SK-N-SH (cell line): ENCODE measurements at regions not wholly inside any gene's neighbourhood (a gene's known extent, or its start where the extent isn't known, plus 50 kb on each side); places are given as distances from the start of the nearest gene placed in this dataset.

Experiments used
- CTCF ChIA-PET: fragments of 300-600, 350-600 bp; formaldehyde crosslinking; extraction: SDS; loops from one replicate; lab custom pipeline; 2021; lab: Yijun Ruan, JAX
- POLR2A ChIA-PET: fragments of 350-600 bp; sonication (Branson Sonifier 250); formaldehyde crosslinking; extraction: SDS; loops from one replicate; lab custom pipeline; 2020; ENCODE audit warnings: antibody characterized with exemption, inconsistent platforms; lab: Yijun Ruan, JAX
- DNase-seq: peaks from one replicate; pipeline ENCODE4 v3.0.0; 2012
- H2AFZ ChIP-seq: fragments of 200-600 bp; sonication (generic); 2 replicates; pipeline ENCODE4 v1.8.1; 2016; ENCODE audit warnings: antibody characterized with exemption, mild to moderate bottlenecking, low read depth
- H3F3A ChIP-seq: fragments of 200-600 bp; sonication (generic); replicated peaks from 2 replicates; pipeline ENCODE3; 2016; ENCODE audit warnings: antibody characterized with exemption, mild to moderate bottlenecking; ENCODE audit not compliant: insufficient read depth
- H3K27ac ChIP-seq, 2 experiments: fragments of 200-500 bp in 1 of 2; fragments of 200-600 bp in 1 of 2; sonication (Bioruptor generic) in 1 of 2; sonication (generic), shearing (Covaris generic) in 1 of 2; 2 replicates each; pipeline versions ENCODE4 v1.5.1 to v1.6.1; 2014 to 2016; ENCODE audit warnings: low read depth in 2 of 2, inconsistent platforms in 1 of 2, low read length in 1 of 2, mild to moderate bottlenecking in 1 of 2, mixed read lengths in 1 of 2
- H3K27me3 ChIP-seq: fragments of 200-600 bp; sonication (generic), shearing (Covaris generic); 2 replicates; pipeline ENCODE4 v1.6.1; 2016; ENCODE audit warnings: mixed run types; ENCODE audit not compliant: insufficient read depth
- H3K36me3 ChIP-seq, 2 experiments: fragments of 200-500 bp in 1 of 2; fragments of 200-600 bp in 1 of 2; sonication (Bioruptor generic) in 1 of 2; sonication (generic) in 1 of 2; replicated peaks in 1 of 2; 2 replicates each; pipeline versions ENCODE3 to v1.5.1; 2014 to 2016; ENCODE audit warnings: low read length in 1 of 2, mild to moderate bottlenecking in 1 of 2; ENCODE audit not compliant: insufficient read depth in 2 of 2, control insufficient read depth in 1 of 2
- H3K4me1 ChIP-seq, 2 experiments: fragments of 200-500 bp in 1 of 2; fragments of 200-600 bp in 1 of 2; sonication (Bioruptor generic) in 1 of 2; sonication (generic), shearing (Covaris generic) in 1 of 2; 2 replicates each; pipeline versions ENCODE4 v1.5.1 to v1.6.1; 2014 to 2016; ENCODE audit warnings: low read depth in 1 of 2, low read length in 1 of 2, mixed run types in 1 of 2; ENCODE audit not compliant: insufficient read depth in 2 of 2, control insufficient read depth in 1 of 2
- H3K4me2 ChIP-seq: fragments of 200-600 bp; sonication (generic), shearing (Covaris generic); 2 replicates; pipeline ENCODE4 v1.6.1; 2017; ENCODE audit warnings: mixed run types
- H3K4me3 ChIP-seq, 2 experiments: fragments of 200-500 bp in 1 of 2; fragments of 200-600 bp in 1 of 2; sonication (Bioruptor generic) in 1 of 2; sonication (generic), shearing (Covaris generic) in 1 of 2; 2 replicates each; pipeline versions ENCODE4 v1.5.1 to v1.8.1; 2014 to 2016; ENCODE audit warnings: low read depth in 2 of 2, inconsistent platforms in 1 of 2, low read length in 1 of 2, mild to moderate bottlenecking in 1 of 2, mixed read lengths in 1 of 2, moderate library complexity in 1 of 2
- H3K79me2 ChIP-seq: fragments of 200-600 bp; sonication (generic); 2 replicates; pipeline ENCODE4 v1.8.1; 2017; ENCODE audit warnings: mild to moderate bottlenecking; ENCODE audit not compliant: insufficient read depth
- H3K9ac ChIP-seq: fragments of 200-600 bp; sonication (generic); 2 replicates; pipeline ENCODE4 v1.6.1; 2017; ENCODE audit warnings: mixed run types
- H3K9me2 ChIP-seq: fragments of 200-600 bp; sonication (generic); 2 replicates; pipeline ENCODE4 v1.6.1; 2017; ENCODE audit warnings: mixed run types
- H3K9me3 ChIP-seq: fragments of 200-600 bp; sonication (generic); 2 replicates; pipeline ENCODE4 v1.6.1; 2017; ENCODE audit warnings: mixed run types, mild to moderate bottlenecking, moderate library complexity
- H4K20me1 ChIP-seq: fragments of 200-600 bp; sonication (generic); 2 replicates; pipeline ENCODE4 v1.6.1; 2017; ENCODE audit warnings: mild to moderate bottlenecking, mixed run types; ENCODE audit not compliant: insufficient read depth
- CHD2 ChIP-seq: fragments of 150-350 bp; IDR thresholded peaks from 2 replicates; pipeline ENCODE4 v1.6.1; 2018; ENCODE audit warnings: low read length; ENCODE audit not compliant: partially characterized antibody
- FOXJ3 ChIP-seq: sonication (generic); formaldehyde crosslinking; IDR thresholded peaks from 2 replicates; pipeline ENCODE4 v1.5.1; 2020; ENCODE audit warnings: mild to moderate bottlenecking, missing genetic modification reagents
- FOXM1 ChIP-seq: IDR thresholded peaks from 2 replicates; pipeline ENCODE4 v1.4.0; 2012; ENCODE audit warnings: low read depth, mild to moderate bottlenecking
- GABPA ChIP-seq: IDR thresholded peaks from 2 replicates; pipeline ENCODE4 v1.4.0; 2012; ENCODE audit warnings: low read depth, mild to moderate bottlenecking
- GATA2 ChIP-seq: sonication (generic); formaldehyde crosslinking; IDR thresholded peaks from 2 replicates; pipeline ENCODE4 v1.5.0; 2020; ENCODE audit warnings: mild to moderate bottlenecking, missing genetic modification reagents
- JUND ChIP-seq: IDR thresholded peaks from 2 replicates; pipeline ENCODE4 v1.4.0; 2012
- MEF2A ChIP-seq: IDR thresholded peaks from 2 replicates; pipeline ENCODE4 v1.4.0; 2012; ENCODE audit warnings: low read depth, borderline replicate concordance
- MXI1 ChIP-seq: IDR thresholded peaks from 2 replicates; pipeline ENCODE4 v1.6.1; 2012; ENCODE audit warnings: mild to moderate bottlenecking, low read depth, low read length, improper control_type of control experiment
- POLR2AphosphoS5 ChIP-seq: IDR thresholded peaks from 2 replicates; pipeline ENCODE4 v1.6.1; 2012; ENCODE audit warnings: low read depth, low read length
- RFX5 ChIP-seq: IDR thresholded peaks from 2 replicates; pipeline ENCODE4 v1.6.1; 2012; ENCODE audit warnings: mild to moderate bottlenecking, improper control_type of control experiment, low read length
- SMC3 ChIP-seq: IDR thresholded peaks from 2 replicates; pipeline ENCODE4 v1.6.1; 2012; ENCODE audit warnings: low read depth, low read length, improper control_type of control experiment
- TCF12 ChIP-seq: IDR thresholded peaks from 2 replicates; pipeline ENCODE4 v1.4.0; 2012
- WGBS: methylation state at CpG from one replicate; pipeline ENCODE4 v1.1.6; 2017; ENCODE audit warnings: low lambda C conversion rate; 5-methylcytosine and 5-hydroxymethylcytosine counted together
- TF ChIP-seq, protein P1 (sequence below): fragments of 200-600 bp; sonication (generic); IDR thresholded peaks from 2 replicates; pipeline ENCODE4 v1.6.1; 2017; ENCODE audit warnings: antibody characterized with exemption, mild to moderate bottlenecking, moderate library complexity
- TF ChIP-seq, protein P2 (sequence below): fragments of 150-350 bp; IDR thresholded peaks from 2 replicates; pipeline ENCODE4 v1.6.1; 2016; ENCODE audit warnings: mild to moderate bottlenecking, low read depth, low read length
- TF ChIP-seq, protein P3 (sequence below): IDR thresholded peaks from 2 replicates; pipeline ENCODE4 v1.6.1; 2012; ENCODE audit warnings: mild to moderate bottlenecking, low read depth, low read length, moderate library complexity

DNA sequence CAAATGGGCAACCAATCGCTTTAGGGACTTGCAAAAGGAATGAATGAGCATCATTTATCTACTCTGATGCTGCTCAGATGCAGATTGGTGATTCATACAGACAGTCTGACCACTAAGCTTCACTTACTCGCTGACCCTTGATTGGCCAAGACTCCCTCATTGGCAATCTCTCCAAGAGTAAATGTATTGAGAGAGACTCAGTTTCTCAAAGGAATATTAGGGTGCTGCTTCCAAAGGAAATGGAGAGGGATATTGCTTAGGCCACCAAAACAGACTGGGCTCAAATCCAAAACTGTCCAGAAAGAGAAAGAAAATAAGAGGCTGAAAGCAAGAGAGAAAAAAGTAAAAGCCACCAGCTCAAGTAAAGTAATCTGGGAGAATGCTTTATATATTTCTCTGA, 785.2 kb downstream of the GALC start:
- CTCF ChIA-PET: no interaction called here
- Histone ChIP-seq H3K9me3 (no peaks in the 10 kb centered on the region), H3K9me2 (no peaks in the 10 kb centered on the region; the same call in 1 of the 2 replicates), H2AFZ (no peak overlapping the region), H3K36me3 (no peaks in the 10 kb centered on the region), H4K20me1 (no peaks in the 10 kb centered on the region), H3F3A (no peaks in the 10 kb centered on the region), H3K27ac (no peak overlapping the region), H3K27me3 (no peaks in the 10 kb centered on the region), H3K9ac (no peak overlapping the region), H3K4me3 (no peak overlapping the region), H3K4me1 (no peaks in the 10 kb centered on the region), H3K4me2 (no peak overlapping the region), H3K79me2 (no peaks in the 10 kb centered on the region)
- 0% methylated on average over 2 of the region's 2 CpGs for WGBS
- no peak for DNase-seq
- TF ChIP-seq CHD2 (no peak), GATA2 (CRISPR knock-in tag) (no peak), SMC3 (no peak), MEF2A (no peak), JUND (no peak), RFX5 (no peak), GABPA (no peak), FOXM1 (no peak), MXI1 (no peak), POLR2AphosphoS5 (no peak), FOXJ3 (CRISPR knock-in tag) (no peak), TCF12 (no peak)
- TF ChIP-seq, protein P1, sequence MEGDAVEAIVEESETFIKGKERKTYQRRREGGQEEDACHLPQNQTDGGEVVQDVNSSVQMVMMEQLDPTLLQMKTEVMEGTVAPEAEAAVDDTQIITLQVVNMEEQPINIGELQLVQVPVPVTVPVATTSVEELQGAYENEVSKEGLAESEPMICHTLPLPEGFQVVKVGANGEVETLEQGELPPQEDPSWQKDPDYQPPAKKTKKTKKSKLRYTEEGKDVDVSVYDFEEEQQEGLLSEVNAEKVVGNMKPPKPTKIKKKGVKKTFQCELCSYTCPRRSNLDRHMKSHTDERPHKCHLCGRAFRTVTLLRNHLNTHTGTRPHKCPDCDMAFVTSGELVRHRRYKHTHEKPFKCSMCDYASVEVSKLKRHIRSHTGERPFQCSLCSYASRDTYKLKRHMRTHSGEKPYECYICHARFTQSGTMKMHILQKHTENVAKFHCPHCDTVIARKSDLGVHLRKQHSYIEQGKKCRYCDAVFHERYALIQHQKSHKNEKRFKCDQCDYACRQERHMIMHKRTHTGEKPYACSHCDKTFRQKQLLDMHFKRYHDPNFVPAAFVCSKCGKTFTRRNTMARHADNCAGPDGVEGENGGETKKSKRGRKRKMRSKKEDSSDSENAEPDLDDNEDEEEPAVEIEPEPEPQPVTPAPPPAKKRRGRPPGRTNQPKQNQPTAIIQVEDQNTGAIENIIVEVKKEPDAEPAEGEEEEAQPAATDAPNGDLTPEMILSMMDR: no peak
- TF ChIP-seq, protein P2, sequence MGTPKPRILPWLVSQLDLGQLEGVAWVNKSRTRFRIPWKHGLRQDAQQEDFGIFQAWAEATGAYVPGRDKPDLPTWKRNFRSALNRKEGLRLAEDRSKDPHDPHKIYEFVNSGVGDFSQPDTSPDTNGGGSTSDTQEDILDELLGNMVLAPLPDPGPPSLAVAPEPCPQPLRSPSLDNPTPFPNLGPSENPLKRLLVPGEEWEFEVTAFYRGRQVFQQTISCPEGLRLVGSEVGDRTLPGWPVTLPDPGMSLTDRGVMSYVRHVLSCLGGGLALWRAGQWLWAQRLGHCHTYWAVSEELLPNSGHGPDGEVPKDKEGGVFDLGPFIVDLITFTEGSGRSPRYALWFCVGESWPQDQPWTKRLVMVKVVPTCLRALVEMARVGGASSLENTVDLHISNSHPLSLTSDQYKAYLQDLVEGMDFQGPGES: no peak
- TF ChIP-seq, protein P3, sequence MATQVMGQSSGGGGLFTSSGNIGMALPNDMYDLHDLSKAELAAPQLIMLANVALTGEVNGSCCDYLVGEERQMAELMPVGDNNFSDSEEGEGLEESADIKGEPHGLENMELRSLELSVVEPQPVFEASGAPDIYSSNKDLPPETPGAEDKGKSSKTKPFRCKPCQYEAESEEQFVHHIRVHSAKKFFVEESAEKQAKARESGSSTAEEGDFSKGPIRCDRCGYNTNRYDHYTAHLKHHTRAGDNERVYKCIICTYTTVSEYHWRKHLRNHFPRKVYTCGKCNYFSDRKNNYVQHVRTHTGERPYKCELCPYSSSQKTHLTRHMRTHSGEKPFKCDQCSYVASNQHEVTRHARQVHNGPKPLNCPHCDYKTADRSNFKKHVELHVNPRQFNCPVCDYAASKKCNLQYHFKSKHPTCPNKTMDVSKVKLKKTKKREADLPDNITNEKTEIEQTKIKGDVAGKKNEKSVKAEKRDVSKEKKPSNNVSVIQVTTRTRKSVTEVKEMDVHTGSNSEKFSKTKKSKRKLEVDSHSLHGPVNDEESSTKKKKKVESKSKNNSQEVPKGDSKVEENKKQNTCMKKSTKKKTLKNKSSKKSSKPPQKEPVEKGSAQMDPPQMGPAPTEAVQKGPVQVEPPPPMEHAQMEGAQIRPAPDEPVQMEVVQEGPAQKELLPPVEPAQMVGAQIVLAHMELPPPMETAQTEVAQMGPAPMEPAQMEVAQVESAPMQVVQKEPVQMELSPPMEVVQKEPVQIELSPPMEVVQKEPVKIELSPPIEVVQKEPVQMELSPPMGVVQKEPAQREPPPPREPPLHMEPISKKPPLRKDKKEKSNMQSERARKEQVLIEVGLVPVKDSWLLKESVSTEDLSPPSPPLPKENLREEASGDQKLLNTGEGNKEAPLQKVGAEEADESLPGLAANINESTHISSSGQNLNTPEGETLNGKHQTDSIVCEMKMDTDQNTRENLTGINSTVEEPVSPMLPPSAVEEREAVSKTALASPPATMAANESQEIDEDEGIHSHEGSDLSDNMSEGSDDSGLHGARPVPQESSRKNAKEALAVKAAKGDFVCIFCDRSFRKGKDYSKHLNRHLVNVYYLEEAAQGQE: no peak
- POLR2A ChIA-PET: no interaction called here
